NB4 (cell line): ENCODE measurements at regions not wholly inside any gene's neighbourhood (a gene's known extent, or its start where the extent isn't known, plus 50 kb on each side); places are given as distances from the start of the nearest gene placed in this dataset.

Experiments
- CTCF ChIP-seq: IDR thresholded peaks from one replicate; pipeline ENCODE4 v1.5.1; 2012; ENCODE audit warnings: low read depth, low read length
- MAX ChIP-seq: IDR thresholded peaks from 2 replicates; pipeline ENCODE4 v1.6.1; 2011; ENCODE audit warnings: low read depth, low read length
- POLR2A ChIP-seq: IDR thresholded peaks from 2 replicates; pipeline ENCODE4 v1.6.1; 2011; ENCODE audit warnings: mild to moderate bottlenecking; ENCODE audit not compliant: insufficient read length; ENCODE audit errors: extremely low read depth

GRCh38 chr6:98634569-98634968, 199.8 kb upstream of the POU3F2 start:
- no peak for TF ChIP-seq CTCF
- TF ChIP-seq POLR2A, result no peak
- TF ChIP-seq MAX, result no peak
